ENCODE measurements at regions not wholly inside any gene's neighbourhood (a gene's known extent, or its start where the extent isn't known, plus 50 kb on each side); places are given as distances from the start of the nearest gene placed in this dataset.

- TF ChIP-seq OVOL2 (CRISPR knock-in tag; IDR thresholded peaks at IDR 0.05; ENCODE audit: borderline replicate concordance): no peak
- no peak for TF ChIP-seq ZNF425 (CRISPR knock-in tag; conservative IDR thresholded peaks at IDR 0.05)
- no peak for TF ChIP-seq PREB (CRISPR knock-in tag; IDR thresholded peaks at IDR 0.05; ENCODE audit: borderline replicate concordance)
- no peak for TF ChIP-seq ATF2 (CRISPR knock-in tag; IDR thresholded peaks at IDR 0.05; ENCODE audit: borderline replicate concordance, low read depth)
These were observed 77.1 kb upstream of the IRX1 start (continued) for GRCh38 chr5:3518576-3518975.

- CTCF ChIA-PET: no interaction called here
- Mint-ChIP-seq H3K36me3 (no peaks in the 10 kb centered on the region), H3K4me1 (peaks cover 41% of the 10 kb centered on the region), H3K9me3 (no peaks in the 10 kb centered on the region), H3K27ac (no peak overlapping the region), H3K27me3 (ENCODE audit: low read depth) (no peaks in the 10 kb centered on the region), H3K4me3 (no peak overlapping the region)
- POLR2A ChIA-PET: no interaction called here
- DNase-seq (ENCODE audit: low spot score) (no peak), ATAC-seq (no peak)
- no peak for TF ChIP-seq MLX (CRISPR knock-in tag; IDR thresholded peaks at IDR 0.05)
- TF ChIP-seq NR3C1 (CRISPR knock-in tag; conservative IDR thresholded peaks at IDR 0.05; ENCODE audit: low read depth): no peak
- TF ChIP-seq ZNF532 (CRISPR knock-in tag; IDR thresholded peaks at IDR 0.05; ENCODE audit: borderline replicate concordance): no peak
- TF ChIP-seq HMGA2 (CRISPR knock-in tag; IDR thresholded peaks at IDR 0.05): no peak
- TF ChIP-seq ZNF121 (CRISPR knock-in tag; IDR thresholded peaks at IDR 0.05): no peak
- TF ChIP-seq USF1 (CRISPR knock-in tag; IDR thresholded peaks at IDR 0.05): no peak
- TF ChIP-seq ZNF317 (CRISPR knock-in tag; IDR thresholded peaks at IDR 0.05; ENCODE audit: borderline replicate concordance, low read depth): no peak
- no peak for TF ChIP-seq FOXP1 (CRISPR knock-in tag; IDR thresholded peaks at IDR 0.05; ENCODE audit: borderline replicate concordance)
- TF ChIP-seq ATF6 (CRISPR knock-in tag; IDR thresholded peaks at IDR 0.05): no peak
- no peak for TF ChIP-seq CDX4 (CRISPR knock-in tag; IDR thresholded peaks at IDR 0.05; ENCODE audit: borderline replicate concordance)
- TF ChIP-seq FOXJ3 (CRISPR knock-in tag; IDR thresholded peaks at IDR 0.05; ENCODE audit: borderline replicate concordance): no peak
- TF ChIP-seq ZBTB21 (CRISPR knock-in tag; IDR thresholded peaks at IDR 0.05; ENCODE audit: borderline replicate concordance): no peak
- TF ChIP-seq OVOL2 (CRISPR knock-in tag; IDR thresholded peaks at IDR 0.05; ENCODE audit: borderline replicate concordance): no peak
- no peak for TF ChIP-seq ZNF232 (CRISPR knock-in tag; IDR thresholded peaks at IDR 0.05)
- no peak for TF ChIP-seq AFF4 (CRISPR knock-in tag; IDR thresholded peaks at IDR 0.05; ENCODE audit: borderline replicate concordance)
These were observed 77.6 kb upstream of the IRX1 start for GRCh38 chr5:3518051-3518450.

All from WTC11 (cell line).